ENCODE measurements at regions not wholly inside any gene's neighbourhood (a gene's known extent, or its start where the extent isn't known, plus 50 kb on each side); places are given as distances from the start of the nearest gene placed in this dataset.

DNA sequence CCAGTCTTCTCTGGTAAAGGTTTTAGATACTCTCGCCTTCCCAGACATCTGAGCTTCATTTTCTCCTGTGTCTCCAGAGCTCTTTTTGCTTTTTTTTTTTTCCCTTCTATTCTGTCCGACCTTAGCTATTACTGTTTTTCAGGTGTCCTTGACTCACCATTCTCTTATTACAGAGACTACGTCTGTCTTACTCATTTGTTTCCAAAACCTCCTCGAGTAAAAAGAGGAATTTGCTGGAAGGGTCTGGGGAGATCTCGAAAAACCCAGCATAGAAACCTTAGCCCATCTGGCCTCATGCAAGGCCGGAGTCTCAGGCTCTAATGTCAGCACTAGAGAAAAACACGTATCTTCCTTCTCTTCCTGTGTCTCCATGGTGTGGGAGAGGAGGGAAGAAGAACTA is 109.2 kb upstream of the CARMIL1 start:
- DNase-seq, result no peak
- Histone ChIP-seq H3K4me3 (ENCODE audit: low read depth, low read length) (no peak overlapping the region), H3K27me3 (ENCODE audit: control insufficient read depth, insufficient read depth, low read length) (peaks cover 2% of the 10 kb centered on the region), H3K9me3 (ENCODE audit: control insufficient read depth in 2 of 2, low read length in 2 of 2) (no peaks in the 10 kb centered on the region), H3K27ac (ENCODE audit: insufficient read depth, low read length, poor library complexity, severe bottlenecking) (no peak overlapping the region), H3K4me1 (ENCODE audit: control insufficient read depth, insufficient read depth, low read length, poor library complexity, severe bottlenecking) (no peaks in the 10 kb centered on the region), H3K36me3 (ENCODE audit: control insufficient read depth, insufficient read depth, low read length) (no peaks in the 10 kb centered on the region)
- Mint-ChIP-seq H3K4me1 (peaks cover 0 to 10% (median 6%) of the 10 kb centered on the region in 4 donors), H3K27ac (no peak overlapping the region), H3K9me3 (no peaks in the 10 kb centered on the region), H3K36me3 (no peaks in the 10 kb centered on the region), H3K27me3 (peaks cover 9% of the 10 kb centered on the region), H3K4me3 (no peak overlapping the region)
- ATAC-seq (ENCODE audit: low read depth in 2 of 2), result no peak

DNA sequence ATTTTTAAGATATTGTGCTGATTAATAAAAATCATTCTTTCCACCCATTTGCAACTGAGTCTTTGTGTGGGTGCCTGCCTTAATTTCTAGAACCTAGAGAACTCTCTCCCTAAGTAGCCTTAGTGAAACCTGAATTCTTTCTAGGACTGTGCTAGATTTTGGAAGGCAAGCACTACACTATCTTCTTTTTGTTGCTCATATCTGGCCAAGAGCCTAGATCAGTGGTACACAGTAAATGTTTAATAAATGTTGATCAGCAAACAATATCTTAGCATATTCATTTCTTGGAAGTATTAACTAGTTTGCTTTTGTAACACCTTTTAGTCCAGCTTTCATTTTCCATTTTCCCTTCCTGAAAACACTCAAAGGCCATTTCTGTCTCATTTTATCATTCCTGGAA is 108.5 kb upstream of the CARMIL1 start:
- H3K36me3 Mint-ChIP-seq, result no peaks in the 10 kb centered on the region
- no peaks in the 10 kb centered on the region for H3K4me1 ChIP-seq (ENCODE audit: control insufficient read depth, insufficient read depth, low read length, poor library complexity, severe bottlenecking)
- H3K4me3 ChIP-seq (ENCODE audit: low read depth, low read length), result no peak overlapping the region
- no peaks in the 10 kb centered on the region for H3K36me3 ChIP-seq (ENCODE audit: control insufficient read depth, insufficient read depth, low read length)
- peaks cover 9% of the 10 kb centered on the region for H3K27me3 Mint-ChIP-seq
- no peaks in the 10 kb centered on the region for H3K9me3 Mint-ChIP-seq
- ATAC-seq (ENCODE audit: low read depth in 2 of 2) (no peak), DNase-seq (no peak)
- peaks cover 2% of the 10 kb centered on the region for H3K27me3 ChIP-seq (ENCODE audit: control insufficient read depth, insufficient read depth, low read length)
- no peak overlapping the region for H3K27ac ChIP-seq (ENCODE audit: insufficient read depth, low read length, poor library complexity, severe bottlenecking)
- no peaks in the 10 kb centered on the region for H3K9me3 ChIP-seq (ENCODE audit: control insufficient read depth in 2 of 2, low read length in 2 of 2)
- H3K27ac Mint-ChIP-seq, result no peak overlapping the region
- H3K4me1 Mint-ChIP-seq, result peaks cover 0 to 10% (median 5%) of the 10 kb centered on the region in 4 donors
- H3K4me3 Mint-ChIP-seq, result no peak overlapping the region

DNA sequence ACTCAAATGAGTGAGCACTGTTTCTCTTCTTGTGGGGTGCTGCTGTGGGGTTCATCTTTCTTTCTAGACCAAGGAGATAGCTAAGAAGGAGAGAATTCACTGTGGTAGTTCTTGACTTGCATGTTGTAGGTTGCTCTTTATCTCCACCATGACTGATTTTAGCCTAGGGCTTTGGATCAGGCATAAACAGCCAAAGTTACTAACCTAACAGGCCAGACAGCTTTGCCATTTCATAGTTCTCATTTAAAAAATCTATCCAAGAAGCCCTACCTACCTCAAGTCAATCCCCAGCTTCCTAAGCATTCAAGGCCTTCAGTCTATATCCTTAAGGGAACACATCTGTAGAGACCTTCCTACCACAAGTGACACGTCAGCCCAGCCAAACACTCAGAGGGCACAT is 107.9 kb upstream of the CARMIL1 start:
- no peak for ATAC-seq (ENCODE audit: low read depth in 2 of 2)
- Histone ChIP-seq H3K27ac (ENCODE audit: insufficient read depth, low read length, poor library complexity, severe bottlenecking) (no peak overlapping the region), H3K4me3 (ENCODE audit: low read depth, low read length) (no peak overlapping the region), H3K27me3 (ENCODE audit: control insufficient read depth, insufficient read depth, low read length) (peaks cover 2% of the 10 kb centered on the region), H3K9me3 (ENCODE audit: control insufficient read depth in 2 of 2, low read length in 2 of 2) (no peaks in the 10 kb centered on the region), H3K4me1 (ENCODE audit: control insufficient read depth, insufficient read depth, low read length, poor library complexity, severe bottlenecking) (no peaks in the 10 kb centered on the region), H3K36me3 (ENCODE audit: control insufficient read depth, insufficient read depth, low read length) (no peaks in the 10 kb centered on the region)
- Mint-ChIP-seq H3K9me3 (no peaks in the 10 kb centered on the region), H3K27ac (no peak overlapping the region), H3K27me3 (peaks cover 9% of the 10 kb centered on the region), H3K4me3 (no peak overlapping the region), H3K4me1 (peaks cover 0 to 6% (median 4%) of the 10 kb centered on the region in 4 donors), H3K36me3 (no peaks in the 10 kb centered on the region)
- no peak for DNase-seq

DNA sequence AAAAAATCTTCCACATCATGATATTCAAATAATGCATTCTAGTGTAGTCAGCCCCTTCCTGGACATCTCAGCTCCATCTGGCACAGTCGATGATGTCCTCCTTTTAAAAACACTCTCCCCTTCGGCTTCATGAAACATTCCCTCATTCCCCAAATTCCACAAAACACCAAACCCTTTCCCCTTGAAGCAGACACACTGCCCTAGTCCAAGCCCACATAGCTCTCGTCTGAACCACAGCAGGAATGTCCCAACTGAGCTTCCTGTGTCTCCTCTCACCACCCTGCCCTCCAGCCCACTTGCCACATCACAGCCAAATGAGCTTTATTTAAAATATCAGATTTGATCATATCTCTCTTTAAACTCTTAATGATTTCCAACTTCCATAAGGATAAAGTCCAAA is 106.4 kb upstream of the CARMIL1 start:
- ATAC-seq (ENCODE audit: low read depth in 2 of 2) (no peak), DNase-seq (no peak)
- no peak overlapping the region for H3K4me3 ChIP-seq (ENCODE audit: low read depth, low read length)
- H3K27me3 Mint-ChIP-seq, result peaks cover 9% of the 10 kb centered on the region
- H3K4me1 ChIP-seq (ENCODE audit: control insufficient read depth, insufficient read depth, low read length, poor library complexity, severe bottlenecking), result no peaks in the 10 kb centered on the region
- H3K36me3 ChIP-seq (ENCODE audit: control insufficient read depth, insufficient read depth, low read length), result no peaks in the 10 kb centered on the region
- no peak overlapping the region for H3K27ac ChIP-seq (ENCODE audit: insufficient read depth, low read length, poor library complexity, severe bottlenecking)
- H3K27ac Mint-ChIP-seq, result no peak overlapping the region
- peaks cover 0 to 5% (median under 1%) of the 10 kb centered on the region in 4 donors for H3K4me1 Mint-ChIP-seq
- no peaks in the 10 kb centered on the region for H3K9me3 ChIP-seq (ENCODE audit: control insufficient read depth in 2 of 2, low read length in 2 of 2)
- no peaks in the 10 kb centered on the region for H3K36me3 Mint-ChIP-seq
- no peaks in the 10 kb centered on the region for H3K27me3 ChIP-seq (ENCODE audit: control insufficient read depth, insufficient read depth, low read length)
- H3K9me3 Mint-ChIP-seq, result no peaks in the 10 kb centered on the region
- H3K4me3 Mint-ChIP-seq, result no peak overlapping the region

DNA sequence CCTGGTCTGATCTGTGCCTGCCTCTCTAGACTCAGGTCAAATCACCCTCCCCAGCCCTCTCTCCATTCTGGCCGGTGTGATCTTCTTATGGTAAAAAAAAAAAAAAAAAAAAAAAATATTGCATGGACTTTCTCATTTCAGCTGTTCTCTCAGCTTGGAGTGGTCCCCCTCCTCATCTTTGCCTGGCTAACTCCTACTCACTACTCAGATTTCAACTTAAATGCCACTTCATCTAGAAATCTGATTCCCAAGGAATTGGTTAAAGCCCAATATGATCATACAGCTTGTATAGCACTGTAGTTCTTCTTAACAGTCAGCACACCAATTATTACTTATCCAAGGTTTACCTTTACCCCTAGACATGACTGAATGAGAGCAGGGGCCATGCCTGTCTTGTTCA is 105.9 kb upstream of the CARMIL1 start:
- Mint-ChIP-seq H3K27me3 (peaks cover 9% of the 10 kb centered on the region), H3K9me3 (no peaks in the 10 kb centered on the region), H3K4me1 (peaks cover 0 to 5% (median under 1%) of the 10 kb centered on the region in 4 donors), H3K36me3 (no peaks in the 10 kb centered on the region), H3K4me3 (no peak overlapping the region), H3K27ac (no peak overlapping the region)
- Histone ChIP-seq H3K27me3 (ENCODE audit: control insufficient read depth, insufficient read depth, low read length) (no peaks in the 10 kb centered on the region), H3K4me3 (ENCODE audit: low read depth, low read length) (no peak overlapping the region), H3K9me3 (ENCODE audit: control insufficient read depth in 2 of 2, low read length in 2 of 2) (no peaks in the 10 kb centered on the region), H3K4me1 (ENCODE audit: control insufficient read depth, insufficient read depth, low read length, poor library complexity, severe bottlenecking) (no peaks in the 10 kb centered on the region), H3K36me3 (ENCODE audit: control insufficient read depth, insufficient read depth, low read length) (no peaks in the 10 kb centered on the region), H3K27ac (ENCODE audit: insufficient read depth, low read length, poor library complexity, severe bottlenecking) (no peak overlapping the region)
- ATAC-seq (ENCODE audit: low read depth in 2 of 2) (no peak), DNase-seq (no peak)

DNA sequence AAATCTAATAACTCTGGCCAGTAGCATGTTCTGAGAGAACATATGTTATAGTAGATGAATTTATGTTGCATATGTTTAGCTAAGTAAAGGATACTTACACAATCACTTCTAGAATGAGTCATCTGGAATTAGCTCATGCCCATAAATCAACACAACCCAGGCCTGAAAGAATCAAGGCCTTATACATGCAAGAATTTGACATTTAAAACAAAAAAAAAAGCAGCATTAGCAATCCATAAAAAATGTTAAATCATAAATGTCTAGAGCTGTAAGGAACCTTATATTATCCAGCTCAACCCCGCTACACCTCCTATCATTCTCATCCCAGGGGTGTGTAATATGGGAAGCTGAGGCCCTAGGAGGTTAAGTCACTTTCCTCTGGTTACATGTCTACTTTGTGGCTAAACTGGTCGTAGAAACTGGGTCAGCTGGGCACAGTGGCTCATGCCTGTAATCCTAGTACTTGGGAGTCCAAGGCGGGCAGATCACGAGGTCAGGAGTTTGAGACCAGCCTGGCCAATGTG is 105.2 kb upstream of the CARMIL1 start:
- H3K27ac Mint-ChIP-seq, result no peak overlapping the region
- H3K27ac ChIP-seq (ENCODE audit: insufficient read depth, low read length, poor library complexity, severe bottlenecking), result no peak overlapping the region
- ATAC-seq (ENCODE audit: low read depth in 2 of 2) (no peak), DNase-seq (no peak)
- no peaks in the 10 kb centered on the region for H3K36me3 ChIP-seq (ENCODE audit: control insufficient read depth, insufficient read depth, low read length)
- H3K4me1 ChIP-seq (ENCODE audit: control insufficient read depth, insufficient read depth, low read length, poor library complexity, severe bottlenecking), result no peaks in the 10 kb centered on the region
- no peaks in the 10 kb centered on the region for H3K9me3 ChIP-seq (ENCODE audit: control insufficient read depth in 2 of 2, low read length in 2 of 2)
- H3K4me3 Mint-ChIP-seq, result no peak overlapping the region
- no peaks in the 10 kb centered on the region for H3K27me3 ChIP-seq (ENCODE audit: control insufficient read depth, insufficient read depth, low read length)
- H3K4me1 Mint-ChIP-seq, result peaks cover 0 to 5% (median under 1%) of the 10 kb centered on the region in 4 donors
- H3K4me3 ChIP-seq (ENCODE audit: low read depth, low read length), result no peak overlapping the region
- no peaks in the 10 kb centered on the region for H3K9me3 Mint-ChIP-seq
- peaks cover 1% of the 10 kb centered on the region for H3K27me3 Mint-ChIP-seq
- no peaks in the 10 kb centered on the region for H3K36me3 Mint-ChIP-seq

DNA sequence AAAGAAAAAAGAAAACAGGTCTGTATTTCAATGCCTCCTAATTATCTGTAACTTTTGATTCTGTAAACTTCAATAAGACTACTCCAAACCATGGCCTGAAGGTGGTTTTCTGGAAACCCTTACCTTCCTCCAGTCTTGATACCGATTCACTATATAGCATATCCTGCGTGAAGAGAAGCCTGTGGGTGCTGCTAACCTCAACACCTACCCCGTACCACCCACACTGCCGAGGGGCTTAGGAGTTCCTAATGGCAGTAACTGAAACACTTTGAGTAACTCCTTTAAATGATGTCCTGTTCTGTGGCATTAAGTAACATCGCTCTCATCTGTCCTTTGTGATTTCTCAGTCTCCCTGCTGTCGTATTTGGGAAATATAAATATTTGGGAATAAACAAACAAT is 104.5 kb upstream of the CARMIL1 start:
- ATAC-seq (ENCODE audit: low read depth in 2 of 2) (no peak), DNase-seq (no peak)
- no peaks in the 10 kb centered on the region for H3K4me1 ChIP-seq (ENCODE audit: control insufficient read depth, insufficient read depth, low read length, poor library complexity, severe bottlenecking)
- Mint-ChIP-seq H3K27me3 (no peaks in the 10 kb centered on the region), H3K4me3 (no peak overlapping the region), H3K27ac (no peak overlapping the region), H3K4me1 (peaks cover 0 to 5% (median under 1%) of the 10 kb centered on the region in 4 donors), H3K36me3 (no peaks in the 10 kb centered on the region), H3K9me3 (no peaks in the 10 kb centered on the region)
- H3K9me3 ChIP-seq (ENCODE audit: control insufficient read depth in 2 of 2, low read length in 2 of 2), result no peaks in the 10 kb centered on the region
- no peak overlapping the region for H3K4me3 ChIP-seq (ENCODE audit: low read depth, low read length)
- H3K36me3 ChIP-seq (ENCODE audit: control insufficient read depth, insufficient read depth, low read length), result no peaks in the 10 kb centered on the region
- H3K27ac ChIP-seq (ENCODE audit: insufficient read depth, low read length, poor library complexity, severe bottlenecking), result no peak overlapping the region
- no peaks in the 10 kb centered on the region for H3K27me3 ChIP-seq (ENCODE audit: control insufficient read depth, insufficient read depth, low read length)

DNA sequence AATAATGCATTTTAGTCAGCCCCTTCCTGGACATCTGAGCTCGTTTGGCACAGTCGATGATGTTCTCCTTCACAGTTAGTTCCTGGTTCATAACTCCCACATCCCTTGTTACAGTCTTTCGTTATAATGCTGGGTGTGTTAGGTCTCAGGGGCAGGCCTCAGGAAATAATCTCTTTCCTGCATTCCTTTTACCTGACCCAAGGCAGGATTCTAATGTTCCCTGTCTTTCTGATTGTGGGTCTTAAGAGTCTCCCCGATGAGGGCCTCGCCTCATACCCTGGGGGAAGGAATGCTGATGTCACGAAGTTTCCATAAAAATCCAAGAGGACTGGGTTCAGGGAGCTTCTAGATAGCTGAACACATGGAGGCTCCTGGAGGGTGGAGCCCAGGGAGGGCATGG is 104.0 kb upstream of the CARMIL1 start:
- ATAC-seq (ENCODE audit: low read depth in 2 of 2), result no peak
- DNase-seq, result no peak

More for the DNA sequence above, 104.0 kb upstream of the CARMIL1 start:
- Mint-ChIP-seq H3K4me3 (no peak overlapping the region), H3K27me3 (peaks cover under 1% of the 10 kb centered on the region), H3K9me3 (no peaks in the 10 kb centered on the region), H3K4me1 (peaks cover 0 to 5% (median under 1%) of the 10 kb centered on the region in 4 donors), H3K27ac (no peak overlapping the region), H3K36me3 (no peaks in the 10 kb centered on the region)
- no peak overlapping the region for H3K4me3 ChIP-seq (ENCODE audit: low read depth, low read length)
- H3K4me1 ChIP-seq (ENCODE audit: control insufficient read depth, insufficient read depth, low read length, poor library complexity, severe bottlenecking), result no peaks in the 10 kb centered on the region
- no peak overlapping the region for H3K27ac ChIP-seq (ENCODE audit: insufficient read depth, low read length, poor library complexity, severe bottlenecking)
- no peaks in the 10 kb centered on the region for H3K36me3 ChIP-seq (ENCODE audit: control insufficient read depth, insufficient read depth, low read length)
- no peaks in the 10 kb centered on the region for H3K9me3 ChIP-seq (ENCODE audit: control insufficient read depth in 2 of 2, low read length in 2 of 2)
- no peaks in the 10 kb centered on the region for H3K27me3 ChIP-seq (ENCODE audit: control insufficient read depth, insufficient read depth, low read length)
